Dermis microvascular lymphatic vessel endothelial cell (primary cell): ENCODE measurements at regions not wholly inside any gene's neighbourhood (a gene's known extent, or its start where the extent isn't known, plus 50 kb on each side); places are given as distances from the start of the nearest gene placed in this dataset.

Experiments
- DNase-seq, 2 donors: peaks; one replicate each; pipeline versions ENCODE4 v3.0.0 to v3.0.0-alpha.2; 2010; ENCODE audit warnings: low read depth in 2 of 2

DNA sequence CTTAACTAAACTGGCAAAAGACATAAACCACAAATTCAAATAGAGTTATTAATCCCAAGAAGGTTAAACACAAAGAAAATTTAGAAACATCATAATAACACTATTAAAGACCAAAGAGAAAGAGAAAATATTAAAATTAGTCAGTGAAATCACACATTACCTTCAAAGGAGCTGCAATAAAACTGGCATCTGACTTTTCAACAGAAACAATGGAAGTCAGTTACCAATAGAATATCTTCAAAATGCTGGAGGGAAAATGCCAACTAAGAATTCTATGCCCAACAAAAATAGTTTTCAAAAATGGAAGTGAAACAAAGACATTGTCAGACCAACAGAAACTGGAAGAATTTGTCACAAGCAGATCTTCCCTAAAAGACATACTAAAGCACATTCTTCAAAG lies 68.7 kb upstream of the RNF7 start:
- no peak for DNase-seq

DNA sequence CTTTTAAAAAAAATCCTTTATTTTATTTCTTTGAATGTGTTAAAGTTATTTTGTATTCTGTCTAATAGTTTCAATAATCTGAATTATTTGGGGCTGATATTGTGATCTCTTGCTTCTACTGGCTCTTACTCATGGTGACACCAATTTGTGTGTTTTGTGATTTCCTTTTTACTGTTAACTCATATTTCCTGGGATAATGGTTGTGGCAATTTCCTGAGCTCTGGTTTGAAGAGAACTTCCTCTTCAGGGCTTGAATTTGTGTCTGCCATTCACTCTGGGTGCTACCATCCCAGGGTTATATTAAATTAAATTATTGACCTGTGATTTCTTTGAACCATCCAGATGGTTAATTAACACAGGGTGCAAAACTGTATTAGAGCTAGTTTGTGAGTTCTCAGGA lies 60.4 kb upstream of the RNF7 start:
- DNase-seq: no peak

DNA sequence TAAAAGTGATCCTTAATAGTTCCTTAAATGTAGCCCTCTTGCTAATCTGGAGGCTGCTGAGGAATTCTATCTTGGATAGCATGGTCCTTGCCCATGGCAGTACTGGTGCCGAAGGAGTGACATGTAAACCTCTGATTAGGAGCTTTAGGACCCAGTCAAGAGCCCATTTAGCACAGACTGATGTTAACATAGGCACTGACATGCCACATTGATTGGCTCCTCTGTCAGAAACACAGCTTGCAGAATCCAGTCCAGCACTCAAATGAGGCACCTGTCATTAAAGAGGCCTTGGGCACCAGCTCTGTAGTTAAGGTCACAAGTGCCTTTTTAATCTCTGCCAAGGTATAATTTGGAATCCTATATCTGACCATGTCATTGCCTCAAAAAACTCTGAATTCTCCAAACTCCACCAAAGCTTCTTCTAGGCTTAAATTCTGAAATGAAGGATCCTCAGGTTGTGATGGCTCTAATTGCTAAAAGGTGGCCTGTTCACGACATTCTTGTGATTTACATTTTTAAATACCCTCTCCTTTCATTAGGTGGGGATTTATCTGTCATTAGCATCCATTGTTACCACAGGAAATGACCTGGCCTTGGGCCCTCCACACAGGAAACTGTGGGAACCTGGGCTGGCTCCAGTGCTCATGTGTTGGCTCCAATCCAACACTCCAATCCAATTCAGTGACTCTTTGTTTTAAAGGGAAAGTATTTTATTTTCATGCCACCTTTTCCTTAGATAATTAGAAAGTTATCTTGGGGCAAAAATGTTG lies 57.3 kb upstream of the RNF7 start:
- peak; percentile 81 to 84 for DNase-seq

DNA sequence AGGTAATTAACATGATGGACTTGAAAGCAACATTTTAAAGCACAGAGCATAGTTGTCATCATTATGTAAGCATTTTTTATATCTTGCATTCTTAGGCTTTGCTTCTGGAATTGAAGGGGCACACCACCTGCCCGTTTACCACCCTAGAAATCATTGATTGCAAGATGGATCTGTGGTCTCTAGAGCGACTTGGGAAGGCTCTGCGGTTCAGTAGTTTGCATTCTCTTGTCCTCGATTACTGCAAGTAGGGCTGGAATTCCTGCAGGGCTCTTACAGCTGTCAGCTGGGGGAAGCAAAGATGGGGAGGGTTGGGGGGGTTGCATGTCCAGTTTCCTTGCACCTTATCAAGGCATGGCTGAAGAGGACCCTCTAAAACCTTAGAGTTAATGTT lies 56.7 kb upstream of the RNF7 start:
- DNase-seq: no peak

DNA sequence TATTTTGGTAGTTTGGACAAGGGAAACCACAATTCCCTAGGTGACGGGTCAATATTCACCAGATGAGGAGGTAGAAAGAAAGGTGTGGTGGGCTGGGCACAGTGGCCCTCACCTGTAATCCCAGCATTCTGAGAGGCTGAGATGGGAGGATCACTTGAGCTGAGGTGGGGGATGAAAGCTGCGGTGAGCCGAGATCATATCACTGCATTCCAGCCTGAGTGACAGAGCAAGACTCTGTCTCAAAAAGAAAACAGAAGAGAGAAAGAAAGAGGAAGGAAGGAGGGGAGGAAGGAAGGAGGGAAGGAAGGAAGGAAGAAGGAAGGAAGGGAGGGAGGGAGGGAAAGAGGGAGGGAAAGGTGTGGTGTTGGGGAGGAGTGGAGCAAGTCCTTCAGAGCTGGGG lies 56.1 kb upstream of the RNF7 start:
- no peak for DNase-seq

DNA sequence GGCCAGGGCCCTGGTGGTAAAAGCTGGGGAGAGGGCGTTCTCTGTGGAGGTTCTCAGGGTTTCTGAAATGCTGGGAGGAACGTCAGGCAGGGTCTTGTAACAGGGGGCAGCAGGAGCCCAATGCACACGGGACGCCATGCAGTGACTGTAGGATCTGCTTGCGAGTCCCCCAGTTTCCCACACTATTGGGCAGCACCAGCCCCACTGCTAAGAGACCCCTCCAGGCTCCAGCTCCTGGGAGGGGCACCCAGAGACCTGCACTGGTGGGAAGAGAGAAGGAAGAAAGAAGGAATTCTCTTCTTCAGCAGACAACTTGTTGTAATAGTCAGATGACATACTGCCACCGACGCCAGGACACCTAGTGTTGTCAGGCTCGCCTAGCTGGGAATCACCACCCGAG lies 55.2 kb upstream of the RNF7 start:
- no peak for DNase-seq

DNA sequence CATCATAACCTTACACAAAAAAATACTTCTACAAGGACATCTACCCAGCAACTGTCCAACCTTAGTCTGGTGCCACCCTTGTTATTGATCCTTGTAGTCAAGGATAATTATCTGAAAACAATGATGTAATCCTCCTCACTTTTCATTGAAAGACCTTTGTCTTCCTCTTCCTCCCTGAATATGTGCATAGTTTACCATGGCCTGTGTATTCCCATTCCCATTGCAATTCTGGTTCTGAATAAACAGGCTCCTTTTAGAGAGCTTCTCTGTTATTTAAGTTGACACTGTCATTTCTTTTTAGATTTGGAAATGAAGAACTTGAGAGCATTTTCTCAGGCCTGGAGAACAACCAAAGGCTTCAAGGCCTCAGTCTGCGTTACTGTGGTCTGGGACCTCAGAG lies 53.3 kb upstream of the RNF7 start:
- no peak for DNase-seq

DNA sequence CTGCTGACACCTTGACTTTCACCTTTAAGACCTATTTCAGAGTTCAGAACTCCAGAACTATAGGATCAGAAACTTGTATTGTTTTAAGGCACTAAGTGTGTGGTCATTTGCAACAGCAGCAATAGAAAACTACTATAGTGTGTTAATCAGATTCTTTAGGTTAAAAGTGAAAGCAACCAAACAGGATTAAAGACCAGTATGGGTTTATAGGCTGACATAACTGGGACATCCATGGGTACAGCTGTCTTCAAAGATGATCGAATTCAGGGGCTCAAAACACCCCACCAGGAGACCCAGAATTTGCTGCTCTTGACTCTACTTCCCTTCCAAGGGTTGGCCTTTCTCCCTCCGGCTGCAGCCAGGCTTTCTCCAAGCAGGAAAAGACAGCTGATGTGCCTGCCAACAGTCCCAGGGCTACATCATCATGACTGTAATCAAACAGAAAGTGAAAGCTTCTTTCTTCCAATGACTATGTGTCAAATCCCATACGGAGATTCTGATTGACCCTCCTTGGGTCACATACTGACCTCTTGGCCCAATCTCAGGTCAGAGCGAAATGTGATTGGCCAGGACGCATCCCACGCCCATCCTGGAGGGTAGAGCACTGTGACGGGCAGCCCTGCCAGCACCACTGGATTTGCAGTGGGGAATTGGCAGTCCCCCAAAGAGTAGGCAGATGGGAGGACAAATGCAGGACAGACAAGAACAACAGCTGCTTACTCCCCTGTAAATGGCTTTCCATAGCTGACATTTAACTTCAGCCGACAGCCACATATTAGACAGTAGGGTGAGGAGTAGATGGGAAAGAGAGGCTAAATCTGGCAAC lies 51.4 kb upstream of the RNF7 start:
- peak; percentile 72 to 82 for DNase-seq
